WTC11 (cell line): ENCODE measurements at regions not wholly inside any gene's neighbourhood (a gene's known extent, or its start where the extent isn't known, plus 50 kb on each side); places are given as distances from the start of the nearest gene placed in this dataset.

ENCODE experiments used
- ATAC-seq: fragments of 200-7000 bp; cut with Tn5 transposase; 2 replicates; pipeline ENCODE4 v1.10.0; 2021; ENCODE audit warnings: mild to moderate bottlenecking, moderate library complexity
- CTCF ChIA-PET: fragments of 300-600 bp; sonication (Branson Sonifier 250); formaldehyde crosslinking; loops from one replicate; lab custom pipeline; 2021; ENCODE audit warnings: antibody characterized with exemption; lab: Charles Lee
- POLR2A ChIA-PET: fragments of 350-600 bp; sonication (Branson Sonifier 250); formaldehyde crosslinking; loops from one replicate; lab custom pipeline; 2021; ENCODE audit warnings: antibody characterized with exemption; lab: Charles Lee
- DNase-seq: peaks from one replicate; pipeline ENCODE4 v3.0.0; 2021; ENCODE audit warnings: low spot score
- H3K27ac Mint-ChIP-seq: 2 replicates; pipeline ENCODE4 v1.8.0; 2021; ENCODE audit warnings: mixed read lengths
- H3K27me3 Mint-ChIP-seq: 2 replicates; pipeline ENCODE4 v1.8.0; 2021; ENCODE audit warnings: low read depth, mild to moderate bottlenecking, moderate library complexity, mixed read lengths
- H3K36me3 Mint-ChIP-seq: 2 replicates; pipeline ENCODE4 v1.8.0; 2021; ENCODE audit warnings: mixed read lengths
- H3K4me1 Mint-ChIP-seq: 2 replicates; pipeline ENCODE4 v1.8.0; 2022; ENCODE audit warnings: mixed read lengths
- H3K4me3 Mint-ChIP-seq: 2 replicates; pipeline ENCODE4 v1.8.0; 2021; ENCODE audit warnings: mild to moderate bottlenecking, moderate library complexity, mixed read lengths
- H3K9me3 Mint-ChIP-seq: 2 replicates; pipeline ENCODE4 v1.8.0; 2021; ENCODE audit warnings: mixed read lengths
- AR ChIP-seq: fragments of 250-450 bp; sonication (Bioruptor Pico); IDR thresholded peaks from 2 replicates; pipeline ENCODE4 v1.9.0; 2021; ENCODE audit warnings: mild to moderate bottlenecking
- ATF1 ChIP-seq: sonication (generic); formaldehyde crosslinking; IDR thresholded peaks from 2 replicates; pipeline ENCODE4 v1.8.1; 2023; ENCODE audit warnings: mild to moderate bottlenecking, moderate library complexity, missing genetic modification reagents
- ATF3 ChIP-seq: sonication (generic); formaldehyde crosslinking; conservative IDR thresholded peaks from 2 replicates; pipeline ENCODE4 v1.8.1; 2022; ENCODE audit warnings: mild to moderate bottlenecking, missing genetic modification reagents
- CREM ChIP-seq: sonication (generic); formaldehyde crosslinking; IDR thresholded peaks from 2 replicates; pipeline ENCODE4 v1.8.1; 2022; ENCODE audit warnings: mild to moderate bottlenecking, missing genetic modification reagents, moderate library complexity
- CTCF ChIP-seq: fragments of 200-600 bp; IDR thresholded peaks from 2 replicates; pipeline ENCODE4 v1.8.0; 2022; ENCODE audit warnings: antibody characterized with exemption
- ELF4 ChIP-seq: sonication (generic); formaldehyde crosslinking; IDR thresholded peaks from 2 replicates; pipeline ENCODE4 v1.8.1; 2022; ENCODE audit warnings: low read depth, mild to moderate bottlenecking, moderate library complexity, missing genetic modification reagents
- FOXP4 ChIP-seq: sonication (generic); formaldehyde crosslinking; IDR thresholded peaks from 2 replicates; pipeline ENCODE4 v1.8.0; 2022; ENCODE audit warnings: mild to moderate bottlenecking, missing genetic modification reagents
- KAT7 ChIP-seq: sonication (generic); formaldehyde crosslinking; IDR thresholded peaks from 2 replicates; pipeline ENCODE4 v1.8.1; 2023; ENCODE audit warnings: missing genetic modification reagents, mild to moderate bottlenecking, borderline replicate concordance
- RELA ChIP-seq: sonication (generic); formaldehyde crosslinking; IDR thresholded peaks from 2 replicates; pipeline ENCODE4 v1.8.1; 2022; ENCODE audit warnings: missing genetic modification reagents, mild to moderate bottlenecking, borderline replicate concordance
- SMAD3 ChIP-seq: sonication (generic); formaldehyde crosslinking; IDR thresholded peaks from 2 replicates; pipeline ENCODE4 v1.8.0; 2022; ENCODE audit warnings: missing genetic modification reagents, mild to moderate bottlenecking, borderline replicate concordance
- SP1 ChIP-seq: sonication (generic); formaldehyde crosslinking; conservative IDR thresholded peaks from 2 replicates; pipeline ENCODE4 v1.8.1; 2022; ENCODE audit warnings: missing genetic modification reagents
- STAT6 ChIP-seq: sonication (generic); formaldehyde crosslinking; conservative IDR thresholded peaks from 2 replicates; pipeline ENCODE4 v1.8.1; 2023; ENCODE audit warnings: mild to moderate bottlenecking, low read depth, missing genetic modification reagents, moderate library complexity
- ZBTB43 ChIP-seq: sonication (generic); formaldehyde crosslinking; IDR thresholded peaks from 2 replicates; pipeline ENCODE4 v1.8.1; 2023; ENCODE audit warnings: mild to moderate bottlenecking, missing genetic modification reagents
- ZNF121 ChIP-seq: sonication (generic); formaldehyde crosslinking; IDR thresholded peaks from 2 replicates; pipeline ENCODE4 v1.8.0; 2023; ENCODE audit warnings: missing genetic modification reagents
- ZNF396 ChIP-seq: fragments of 250-450 bp; sonication (Bioruptor Pico); IDR thresholded peaks from 2 replicates; pipeline ENCODE4 v1.8.0; 2021; ENCODE audit warnings: mild to moderate bottlenecking, moderate library complexity, borderline replicate concordance
- ZNF416 ChIP-seq: fragments of 250-450 bp; sonication (Bioruptor Pico); IDR thresholded peaks from 2 replicates; pipeline ENCODE4 v1.9.0; 2021; ENCODE audit warnings: mild to moderate bottlenecking, inconsistent platforms
- ZNF425 ChIP-seq: fragments of 250-450 bp; sonication (Bioruptor Pico); conservative IDR thresholded peaks from 2 replicates; pipeline ENCODE4 v1.9.0; 2021; ENCODE audit warnings: mild to moderate bottlenecking
- ZNF512 ChIP-seq: sonication (generic); formaldehyde crosslinking; IDR thresholded peaks from 2 replicates; pipeline ENCODE4 v1.8.1; 2022; ENCODE audit warnings: missing genetic modification reagents, borderline replicate concordance
- ZNF671 ChIP-seq: fragments of 250-450 bp; sonication (Bioruptor Pico); IDR thresholded peaks from 2 replicates; pipeline ENCODE4 v1.8.0; 2021; ENCODE audit warnings: mild to moderate bottlenecking

GRCh38 chr2:149729586-149729985, 142.0 kb upstream of the MMADHC start (continued):
- no peak for TF ChIP-seq ZNF396 (CRISPR knock-in tag)
- TF ChIP-seq RELA (CRISPR knock-in tag) = no peak
- no peak for TF ChIP-seq SMAD3
- no peak for TF ChIP-seq ZNF416 (CRISPR knock-in tag)
- no peak for TF ChIP-seq ATF1
- TF ChIP-seq SP1 (CRISPR knock-in tag) = no peak
- TF ChIP-seq, all 79 proteins: peak for 0

GRCh38 chr2:149727927-149728326, 140.4 kb upstream of the MMADHC start:
- TF ChIP-seq ATF3 (no peak), STAT6 (no peak), FOXP4 (CRISPR knock-in tag) (no peak), ZNF121 (CRISPR knock-in tag) (no peak), ZNF671 (CRISPR knock-in tag) (no peak), CTCF (no peak), ELF4 (CRISPR knock-in tag) (no peak), AR (CRISPR knock-in tag) (no peak)
- H3K27me3 Mint-ChIP-seq = no peaks in the 10 kb centered on the region
- H3K9me3 Mint-ChIP-seq = peaks cover under 1% of the 10 kb centered on the region; the same call in 1 of the 2 replicates
- no peak overlapping the region for H3K27ac Mint-ChIP-seq
- no peak overlapping the region for H3K4me3 Mint-ChIP-seq
- DNase-seq = no peak
- ATAC-seq = no peak
- H3K4me1 Mint-ChIP-seq = peaks cover 10% of the 10 kb centered on the region
- ChIA-PET CTCF (no interaction called here), POLR2A (no interaction called here)
- H3K36me3 Mint-ChIP-seq = no peaks in the 10 kb centered on the region

- no peak for ATAC-seq
- TF ChIP-seq ZBTB43 (CRISPR knock-in tag) (no peak), ELF4 (CRISPR knock-in tag) (no peak), ZNF425 (no peak), ZNF512 (CRISPR knock-in tag) (no peak), CREM (no peak), KAT7 (CRISPR knock-in tag) (no peak)
Observed at GRCh38 chr2:149725234-149725633, 137.7 kb upstream of the MMADHC start.

More at GRCh38 chr2:149725234-149725633, 137.7 kb upstream of the MMADHC start:
- H3K27ac Mint-ChIP-seq = no peak overlapping the region
- H3K27me3 Mint-ChIP-seq = no peaks in the 10 kb centered on the region
- H3K36me3 Mint-ChIP-seq = no peaks in the 10 kb centered on the region
- H3K4me3 Mint-ChIP-seq = no peak overlapping the region
- POLR2A ChIA-PET = interaction anchor here (0.5 kb wide), 1 partner anchor 46 kb away, joined by 3 read pairs; no protein-coding TSS in a partner anchor
- 0 out of 2 replicates have a peak, but pooled peaks cover 5% of the 10 kb centered on the region for H3K4me1 Mint-ChIP-seq
- CTCF ChIA-PET = no interaction called here
- peaks cover 7% of the 10 kb centered on the region; the same call in 1 of the 2 replicates for H3K9me3 Mint-ChIP-seq
- DNase-seq = no peak
